Ishikawa (cell line): ENCODE measurements at regions not wholly inside any gene's neighbourhood (a gene's known extent, or its start where the extent isn't known, plus 50 kb on each side); places are given as distances from the start of the nearest gene placed in this dataset.

Experiments used
- CEBPB ChIP-seq: IDR thresholded peaks from 2 replicates; pipeline ENCODE4 v1.6.1; 2012
- CREB1 ChIP-seq: IDR thresholded peaks from 2 replicates; pipeline ENCODE4 v1.6.1; 2012; ENCODE audit warnings: low read depth
- EGR1 ChIP-seq: IDR thresholded peaks from 2 replicates; pipeline ENCODE4 v1.6.1; 2012
- EP300 ChIP-seq: IDR thresholded peaks from 2 replicates; pipeline ENCODE4 v1.6.1; 2012; ENCODE audit warnings: borderline replicate concordance
- MAX ChIP-seq: IDR thresholded peaks from 2 replicates; pipeline ENCODE4 v1.6.1; 2012
- NFIC ChIP-seq: IDR thresholded peaks from 2 replicates; pipeline ENCODE4 v1.6.1; 2012
- RAD21 ChIP-seq: IDR thresholded peaks from 2 replicates; pipeline ENCODE4 v1.6.1; 2012; ENCODE audit warnings: low read depth
- REST ChIP-seq: IDR thresholded peaks from 2 replicates; pipeline ENCODE4 v1.6.1; 2012; ENCODE audit warnings: low read depth, mild to moderate bottlenecking
- TAF1 ChIP-seq: IDR thresholded peaks from 2 replicates; pipeline ENCODE4 v1.6.1; 2012; ENCODE audit warnings: low read depth, mild to moderate bottlenecking
- TEAD4 ChIP-seq: IDR thresholded peaks from 2 replicates; pipeline ENCODE4 v1.6.1; 2012
- USF1 ChIP-seq: IDR thresholded peaks from 2 replicates; pipeline ENCODE4 v1.6.1; 2012
- YY1 ChIP-seq: IDR thresholded peaks from 2 replicates; pipeline ENCODE4 v1.6.1; 2012; ENCODE audit warnings: low read depth
- ZBTB7A ChIP-seq: IDR thresholded peaks from 2 replicates; pipeline ENCODE4 v1.6.1; 2012; ENCODE audit warnings: low read depth

- TF ChIP-seq REST (no peak), TAF1 (no peak), MAX (no peak), EP300 (no peak), TEAD4 (no peak), ZBTB7A (no peak), CEBPB (no peak), CREB1 (no peak), NFIC (no peak), EGR1 (no peak), USF1 (no peak), YY1 (no peak), RAD21 (no peak)
Observed at GRCh38 chr22:47266329-47266728, 503.9 kb downstream of the TBC1D22A start.
